Neural progenitor cell (in vitro differentiated cells): ENCODE measurements at regions not wholly inside any gene's neighbourhood (a gene's known extent, or its start where the extent isn't known, plus 50 kb on each side); places are given as distances from the start of the nearest gene placed in this dataset.
A peak's percentile ranks its signal among the peaks of the same experiment; 100 is the strongest.

Experiments
- CTCF ChIP-seq: fragments of 200-600 bp; sonication (generic); IDR thresholded peaks from 2 replicates; pipeline ENCODE4 v1.5.1; 2017; ENCODE audit warnings: antibody characterized with exemption, mild to moderate bottlenecking
- EZH2 ChIP-seq: fragments of 200-600 bp; sonication (generic); IDR thresholded peaks from 2 replicates; pipeline ENCODE4 v1.6.1; 2017; ENCODE audit warnings: antibody characterized with exemption, mild to moderate bottlenecking, moderate library complexity
- EZH2phosphoT487 ChIP-seq: fragments of 200-600 bp; sonication (generic); IDR thresholded peaks from 2 replicates; pipeline ENCODE4 v1.6.1; 2017; ENCODE audit warnings: antibody characterized with exemption

GRCh38 chr6:71197267-71197666, 91.3 kb upstream of the OGFRL1 start:
- TF ChIP-seq CTCF (no peak), EZH2 (no peak), EZH2phosphoT487 (peak; percentile 51)
